ENCODE measurements at regions not wholly inside any gene's neighbourhood (a gene's known extent, or its start where the extent isn't known, plus 50 kb on each side); places are given as distances from the start of the nearest gene placed in this dataset.

DNA sequence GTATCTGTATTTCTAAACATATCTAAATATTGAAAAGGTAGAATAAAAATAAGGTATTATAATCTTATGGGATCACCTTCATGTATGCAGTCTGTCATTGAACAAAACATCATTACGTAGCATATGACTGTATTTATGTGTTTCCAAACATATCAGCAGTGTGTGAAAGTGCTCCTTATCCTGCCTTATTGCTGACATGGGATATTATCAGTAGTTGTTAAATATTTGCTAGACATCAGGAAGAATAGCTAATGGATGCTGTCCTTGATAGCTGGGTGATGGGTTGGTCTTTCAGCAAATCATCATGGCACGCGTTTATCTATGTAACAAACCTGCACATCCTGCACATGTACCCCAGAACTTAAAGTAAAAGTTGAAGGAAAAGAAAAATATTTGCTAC, 59.1 kb upstream of the FAM20A start:
- DNase-seq (ENCODE audit: low read depth), result no peak

DNA sequence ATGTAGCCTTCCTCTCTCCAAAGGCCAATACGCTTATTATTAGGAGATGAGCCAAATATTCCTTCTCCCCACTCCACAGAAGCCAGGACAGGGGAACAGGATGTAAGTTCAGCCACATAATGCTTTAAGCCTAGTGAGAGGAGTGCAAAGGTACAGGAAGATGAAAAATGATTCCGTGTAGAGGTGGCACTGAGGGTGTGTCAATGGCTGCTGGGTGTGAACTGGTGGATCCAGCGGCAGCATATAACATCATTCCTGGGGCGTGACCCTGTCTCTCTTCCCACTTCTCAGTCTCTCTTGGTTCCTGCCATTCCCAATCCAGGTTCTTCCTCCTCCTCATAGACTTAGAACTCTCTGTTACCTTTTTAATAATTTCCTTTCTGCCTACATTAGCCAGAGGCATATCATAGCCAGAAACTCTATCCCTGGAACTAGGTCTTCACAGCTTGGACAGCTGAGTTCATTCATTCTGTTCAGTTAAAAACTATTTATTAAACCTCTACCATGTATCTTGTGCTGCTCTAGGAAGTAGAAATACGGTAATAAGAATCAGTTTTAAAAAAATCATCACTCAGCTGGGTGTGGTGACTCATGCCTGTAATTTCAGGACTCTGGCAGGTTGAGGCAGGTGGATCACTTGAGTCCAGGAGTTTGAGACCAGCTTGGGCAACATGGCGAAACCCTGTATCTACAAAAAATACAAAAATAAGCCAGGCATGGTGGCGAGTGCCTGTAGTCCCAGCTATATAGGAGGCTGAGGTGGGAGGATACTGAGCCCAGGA, 58.0 kb upstream of the FAM20A start:
- DNase-seq (ENCODE audit: low read depth), result no peak

DNA sequence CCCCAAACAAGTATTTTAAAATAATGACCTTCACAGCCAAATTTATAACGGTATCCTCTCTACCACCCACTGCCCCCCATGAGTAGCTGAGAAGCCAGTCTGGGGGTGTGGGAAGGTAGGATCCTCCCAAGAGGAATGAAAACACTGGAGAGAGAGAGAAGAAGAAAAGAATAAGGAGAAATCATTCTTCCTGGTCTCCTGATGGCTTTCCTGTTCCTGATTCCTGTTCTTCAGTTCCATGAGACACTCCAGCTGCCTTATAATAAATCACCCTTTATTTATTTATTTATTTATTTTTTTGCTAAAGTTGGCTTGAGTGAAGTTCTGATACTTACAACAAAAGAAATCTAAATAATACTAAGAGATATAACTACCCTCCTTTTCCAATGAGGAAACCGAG, 56.4 kb upstream of the FAM20A start:
- no peak for DNase-seq (ENCODE audit: low read depth)

DNA sequence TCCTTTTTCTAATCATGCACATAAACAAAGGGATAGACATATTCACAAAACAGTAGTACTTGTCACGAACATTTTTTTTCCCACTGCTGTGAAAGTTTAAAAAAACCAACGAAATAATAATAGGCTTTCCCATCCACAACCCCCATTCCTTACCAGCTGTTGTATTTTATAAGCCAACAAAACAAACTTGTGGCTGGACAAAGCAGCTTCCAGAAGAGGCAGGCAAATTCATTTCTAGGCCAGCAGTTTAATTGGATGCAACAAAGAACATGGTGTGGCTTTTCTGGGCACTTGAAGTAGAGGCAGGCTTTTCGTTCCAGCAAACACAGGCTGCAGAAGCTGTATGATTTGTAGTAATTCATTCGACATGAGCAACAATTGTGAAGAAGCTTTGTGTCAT, 56.0 kb upstream of the FAM20A start:
- no peak for DNase-seq (ENCODE audit: low read depth)

DNA sequence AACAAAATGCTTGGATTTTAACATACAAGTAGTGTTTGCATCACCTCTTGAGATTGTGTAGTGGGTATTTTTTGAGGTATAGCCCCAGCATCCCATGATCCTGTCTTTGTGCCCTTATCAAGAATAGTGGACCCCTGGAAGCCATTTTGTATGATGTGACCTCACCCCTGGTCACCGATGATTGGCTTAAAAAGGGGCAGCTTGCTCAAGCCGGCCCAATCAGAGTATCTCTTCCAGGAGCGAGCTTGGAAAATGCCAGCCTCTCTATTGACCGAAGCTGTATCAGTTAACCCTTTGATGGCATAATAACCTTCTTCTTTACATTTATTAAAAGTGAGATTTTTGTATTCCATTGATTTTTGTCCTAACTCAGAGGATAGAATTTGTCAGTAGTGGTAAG, 55.5 kb upstream of the FAM20A start:
- DNase-seq (ENCODE audit: low read depth), result no peak
